H9 (cell line): ENCODE measurements at regions not wholly inside any gene's neighbourhood (a gene's known extent, or its start where the extent isn't known, plus 50 kb on each side); places are given as distances from the start of the nearest gene placed in this dataset.

ENCODE experiments used
- DNase-seq: peaks from one replicate; pipeline ENCODE4 v3.0.0-alpha.2; 2017
- H2AFZ ChIP-seq: one replicate; pipeline ENCODE4 v1.6.1; 2013; ENCODE audit warnings: mild to moderate bottlenecking, low read length, control low read depth, moderate library complexity
- H2AK5ac ChIP-seq: 2 replicates; pipeline ENCODE4 v1.6.1; 2013; ENCODE audit warnings: low read length, control low read depth, mixed read lengths; ENCODE audit not compliant: insufficient read length
- H2BK120ac ChIP-seq: one replicate; pipeline ENCODE4 v1.6.1; 2013; ENCODE audit warnings: low read depth, mild to moderate bottlenecking, low read length, control low read depth, inconsistent platforms; ENCODE audit not compliant: poor library complexity, severe bottlenecking
- H2BK12ac ChIP-seq: 2 replicates; pipeline ENCODE4 v1.6.1; 2013; ENCODE audit warnings: low read length, control low read depth, mixed read lengths, low read depth; ENCODE audit not compliant: insufficient read length
- H2BK15ac ChIP-seq: 2 replicates; pipeline ENCODE4 v1.6.1; 2013; ENCODE audit warnings: low read depth, low read length, control low read depth
- H2BK20ac ChIP-seq: one replicate; pipeline ENCODE4 v1.6.1; 2013; ENCODE audit warnings: low read depth, mild to moderate bottlenecking, low read length, control low read depth, inconsistent platforms; ENCODE audit not compliant: poor library complexity, severe bottlenecking
- H2BK5ac ChIP-seq: 2 replicates; pipeline ENCODE4 v1.6.1; 2013; ENCODE audit warnings: low read length, control low read depth, mixed read lengths; ENCODE audit not compliant: insufficient read length
- H3K14ac ChIP-seq: 2 replicates; pipeline ENCODE4 v1.6.1; 2013; ENCODE audit warnings: low read length, control low read depth; ENCODE audit not compliant: insufficient read depth
- H3K18ac ChIP-seq: 2 replicates; pipeline ENCODE4 v1.6.1; 2013; ENCODE audit warnings: low read depth, mild to moderate bottlenecking, mixed read lengths, low read length, control low read depth; ENCODE audit not compliant: insufficient read length
- H3K23ac ChIP-seq: 2 replicates; pipeline ENCODE4 v1.6.1; 2013; ENCODE audit warnings: low read length, control low read depth, mixed read lengths, low read depth; ENCODE audit not compliant: insufficient read length
- H3K23me2 ChIP-seq: 2 replicates; pipeline ENCODE4 v1.6.1; 2013; ENCODE audit warnings: low read depth, mild to moderate bottlenecking, mixed read lengths, low read length, control low read depth; ENCODE audit not compliant: insufficient read length, poor library complexity, severe bottlenecking
- H3K27ac ChIP-seq: 2 replicates; pipeline ENCODE4 v1.5.1; 2013; ENCODE audit warnings: low read length, control low read depth, mixed read lengths, low read depth; ENCODE audit not compliant: insufficient read length
- H3K27me3 ChIP-seq: 2 replicates; pipeline ENCODE4 v1.6.1; 2013; ENCODE audit warnings: low read length, control low read depth, inconsistent platforms; ENCODE audit not compliant: insufficient read depth
- H3K4ac ChIP-seq: 2 replicates; pipeline ENCODE4 v1.6.1; 2013; ENCODE audit warnings: low read depth, mild to moderate bottlenecking, control low read depth, inconsistent platforms, low read length, moderate library complexity
- H3K4me1 ChIP-seq: 2 replicates; pipeline ENCODE4 v1.6.1; 2013; ENCODE audit warnings: low read length, control low read depth, inconsistent platforms; ENCODE audit not compliant: insufficient read depth
- H3K4me2 ChIP-seq: 2 replicates; pipeline ENCODE4 v1.6.1; 2013; ENCODE audit warnings: low read length, control low read depth, mixed read lengths; ENCODE audit not compliant: insufficient read length, insufficient read depth
- H3K56ac ChIP-seq: 2 replicates; pipeline ENCODE4 v1.6.1; 2013; ENCODE audit warnings: low read depth, mild to moderate bottlenecking, mixed read lengths, low read length, control low read depth; ENCODE audit not compliant: insufficient read length
- H3K79me1 ChIP-seq: 2 replicates; pipeline ENCODE4 v1.6.1; 2013; ENCODE audit warnings: low read depth, mild to moderate bottlenecking, moderate library complexity, low read length, control low read depth, inconsistent platforms; ENCODE audit not compliant: insufficient read depth, poor library complexity, severe bottlenecking
- H3K79me2 ChIP-seq: 2 replicates; pipeline ENCODE4 v1.6.1; 2013; ENCODE audit warnings: low read length, control low read depth, inconsistent platforms; ENCODE audit not compliant: insufficient read depth
- H3K9ac ChIP-seq: 2 replicates; pipeline ENCODE4 v1.6.1; 2013; ENCODE audit warnings: low read length, control low read depth, mixed read lengths; ENCODE audit not compliant: insufficient read length; ENCODE audit errors: extremely low read depth
- H3K9me3 ChIP-seq: one replicate; pipeline ENCODE4 v1.6.1; 2013; ENCODE audit warnings: low read depth, low read length, inconsistent platforms; ENCODE audit not compliant: control insufficient read depth
- H3T11ph ChIP-seq: one replicate; pipeline ENCODE4 v1.6.1; 2013; ENCODE audit warnings: mild to moderate bottlenecking, low read length, control low read depth, inconsistent platforms
- H4K20me1 ChIP-seq: one replicate; pipeline ENCODE4 v1.6.1; 2013; ENCODE audit not compliant: control insufficient read depth, insufficient read length, insufficient read depth
- H4K5ac ChIP-seq: 2 replicates; pipeline ENCODE4 v1.6.1; 2013; ENCODE audit warnings: low read depth, mild to moderate bottlenecking, mixed read lengths, low read length, control low read depth; ENCODE audit not compliant: insufficient read length
- H4K8ac ChIP-seq: replicated peaks from 2 replicates; pipeline ENCODE4 v1.6.1; 2013; ENCODE audit warnings: low read length, control low read depth, mixed read lengths, low read depth; ENCODE audit not compliant: insufficient read length
- H4K91ac ChIP-seq: 2 replicates; pipeline ENCODE4 v1.6.1; 2013; ENCODE audit warnings: low read depth, mild to moderate bottlenecking, moderate library complexity, mixed read lengths, low read length, control low read depth; ENCODE audit not compliant: insufficient read length
- H3K27ac Mint-ChIP-seq, 3 experiments: 2 replicates in 2 of 3; 3 replicates in 1 of 3; pipeline ENCODE4 v1.8.0; 2020 to 2021; ENCODE audit warnings: mixed read lengths in 3 of 3, mild to moderate bottlenecking in 1 of 3, moderate library complexity in 1 of 3
- H3K27me3 Mint-ChIP-seq: 2 replicates; pipeline ENCODE4 v1.8.0; 2021; ENCODE audit warnings: low read depth, mild to moderate bottlenecking, moderate library complexity, mixed read lengths
- H3K36me3 Mint-ChIP-seq, 3 experiments: 2 replicates in 2 of 3; 3 replicates in 1 of 3; pipeline ENCODE4 v1.8.0; 2020 to 2021; ENCODE audit warnings: low read depth in 3 of 3, mixed read lengths in 3 of 3; ENCODE audit not compliant: insufficient read depth in 1 of 3
- H3K4me1 Mint-ChIP-seq, 2 experiments: 2 replicates each; pipeline ENCODE4 v1.8.0; 2020; ENCODE audit warnings: mixed read lengths in 2 of 2
- H3K4me3 Mint-ChIP-seq, 2 experiments: 2 replicates in 1 of 2; 3 replicates in 1 of 2; pipeline ENCODE4 v1.8.0; 2020 to 2021; ENCODE audit warnings: mild to moderate bottlenecking in 2 of 2, mixed read lengths in 2 of 2, moderate library complexity in 1 of 2
- H3K9me3 Mint-ChIP-seq, 2 experiments: 2 replicates in 1 of 2; 3 replicates in 1 of 2; pipeline ENCODE4 v1.8.0; 2020; ENCODE audit warnings: mild to moderate bottlenecking in 2 of 2, mixed read lengths in 2 of 2, moderate library complexity in 1 of 2
- CTCF ChIP-seq: fragments of 200-600 bp; sonication (generic); conservative IDR thresholded peaks from 3 replicates; pipeline ENCODE4 v1.8.0; 2021; ENCODE audit warnings: antibody characterized with exemption, mild to moderate bottlenecking
- WGBS: extraction: QIAGEN DNeasy Blood & Tissue Kit; methylation state at CpG from one replicate; pipeline ENCODE4 v1.1.7; 2013; ENCODE audit warnings: missing lambda C conversion rate, low lambda C conversion rate, mixed read lengths; ENCODE audit not compliant: insufficient read length; ENCODE audit errors: extremely low coverage; 5-methylcytosine and 5-hydroxymethylcytosine counted together

GRCh38 chr9:73701415-73702057 is 549.9 kb downstream of the ANXA1 start:
- Histone ChIP-seq H3K27ac (no peak overlapping the region), H4K91ac (no peak overlapping the region), H3K27me3 (no peaks in the 10 kb centered on the region), H3K9ac (no peak overlapping the region), H3K23ac (no peak overlapping the region), H4K8ac (no peak overlapping the region), H2AK5ac (no peak overlapping the region), H3K4me2 (no peak overlapping the region), H3K14ac (no peak overlapping the region), H2BK5ac (no peak overlapping the region), H3K4me1 (no peaks in the 10 kb centered on the region), H3T11ph (no peak overlapping the region), H2BK120ac (no peak overlapping the region), H3K79me2 (no peaks in the 10 kb centered on the region), H2BK15ac (no peak overlapping the region), H3K4ac (no peak overlapping the region), H3K56ac (no peak overlapping the region), H3K23me2 (no peaks in the 10 kb centered on the region), H2BK20ac (no peak overlapping the region), H4K5ac (no peak overlapping the region), H2AFZ (no peak overlapping the region), H2BK12ac (no peak overlapping the region), H4K20me1 (no peaks in the 10 kb centered on the region), H3K79me1 (no peaks in the 10 kb centered on the region), H3K9me3 (no peaks in the 10 kb centered on the region), H3K18ac (no peak overlapping the region)
- H3K9me3 Mint-ChIP-seq, result no peaks in the 10 kb centered on the region
- H3K4me1 Mint-ChIP-seq, result peaks cover 0 to 4% of the 10 kb centered on the region in 2 experiments; a peak in 1 of 4 replicates
- no peak for DNase-seq
- H3K27ac Mint-ChIP-seq, result no peak overlapping the region
- no peak for TF ChIP-seq CTCF
- H3K27me3 Mint-ChIP-seq, result no peaks in the 10 kb centered on the region
- no peaks in the 10 kb centered on the region for H3K36me3 Mint-ChIP-seq
- H3K4me3 Mint-ChIP-seq, result no peak overlapping the region
- WGBS, result no CpG with 5 or more reads among the region's 1 CpG
